Heart left ventricle (tissue), 13 donors: ENCODE measurements at regions not wholly inside any gene's neighbourhood (a gene's known extent, or its start where the extent isn't known, plus 50 kb on each side); places are given as distances from the start of the nearest gene placed in this dataset.

Source experiments
- CTCF ChIP-seq, 12 donors: fragments of 200-600 bp; sonication (generic) in 4 of 12; IDR thresholded peaks; one replicate each; pipeline versions ENCODE4 v1.5.0 to v1.8.0; 2018 to 2022; ENCODE audit warnings: antibody characterized with exemption in 12 of 12, mild to moderate bottlenecking in 5 of 12
- POLR2A ChIP-seq, 2 donors: fragments of 450-650 bp; IDR thresholded peaks; one replicate each; pipeline ENCODE4 v1.6.1; 2017; ENCODE audit warnings: antibody characterized with exemption in 2 of 2, mild to moderate bottlenecking in 2 of 2, moderate library complexity in 2 of 2
- donor health status: ischemic (EF 13 %, LVEDD 7.1; RV severe dilation, severe dysfunction).
- donor health status: DM: no; HTN: yes; CAD: no.
- donor health status: DM: no; HTN: no; CAD: no.
- donor health status: ischemic (EF 25% LVEDD 6.9; RV normal size, moderate dysfunction).
- donor health status: ischemic (EF 25% LVEDD 5.7; RV mildly dilated, moderate dysfunction).
- donor health status: ischemic (EF 35%, LVEDD 5.7; RV mildly dilated, moderate dysfunction).
- donor health status: nonischemic (EF 11% LVEDD 7.7; RV severe dilation, severe dysfunction).
- donor health status: DM: yes; HTN: yes; CAD: no.
- donor health status: PGD.
- donor health status: ischemic (EF 29% LVEDD 5.4; RV normal size, mild dysfunction).
- donor health status: nonischemic (EF 23%, LVEDD 6.1; RV moderate dilation, normal function).

GRCh38 chr2:48146552-48146951, 167.9 kb upstream of the FOXN2 start:
- TF ChIP-seq CTCF (IDR thresholded peaks at IDR 0.05) (no peak), POLR2A (IDR thresholded peaks at IDR 0.05) (no peak)
